Activated CD4-positive, alpha-beta T cell treated with anti-CD3 and anti-CD28 coated beads, Interleukin-2, amount 50 U/mL, for 1 hour (primary cell): ENCODE measurements at regions not wholly inside any gene's neighbourhood (a gene's known extent, or its start where the extent isn't known, plus 50 kb on each side); places are given as distances from the start of the nearest gene placed in this dataset.

Experiments used
- DNase-seq: peaks from one replicate; pipeline ENCODE4 v3.0.0-alpha.2; 2020

- no peak for DNase-seq
Measured at GRCh38 chr9:107647141-107647540, 157.6 kb upstream of the KLF4 start.

- DNase-seq = no peak
Measured at GRCh38 chr9:107645464-107645833, 155.9 kb upstream of the KLF4 start.

- DNase-seq = no peak
Measured at GRCh38 chr9:107644733-107645463, 155.3 kb upstream of the KLF4 start.

GRCh38 chr9:107639426-107639825 lies 149.9 kb upstream of the KLF4 start:
- no peak for DNase-seq

GRCh38 chr9:107638521-107639310 lies 149.1 kb upstream of the KLF4 start:
- no peak for DNase-seq

- no peak for DNase-seq
Measured at GRCh38 chr9:107637421-107638420, 148.2 kb upstream of the KLF4 start.

- DNase-seq = no peak
Measured at GRCh38 chr9:107636571-107637381, 147.2 kb upstream of the KLF4 start.

GRCh38 chr9:107635803-107636174 lies 146.2 kb upstream of the KLF4 start:
- DNase-seq = no peak

GRCh38 chr9:107635101-107635802 lies 145.7 kb upstream of the KLF4 start:
- no peak for DNase-seq

GRCh38 chr9:107633406-107633805 lies 143.8 kb upstream of the KLF4 start:
- DNase-seq = no peak

- no peak for DNase-seq
Measured at GRCh38 chr9:107632661-107633060, 143.1 kb upstream of the KLF4 start.

GRCh38 chr9:107632216-107632615 lies 142.6 kb upstream of the KLF4 start:
- no peak for DNase-seq

- DNase-seq = no peak
Measured at GRCh38 chr9:107631788-107632187, 142.2 kb upstream of the KLF4 start.

GRCh38 chr9:107630156-107630555 lies 140.6 kb upstream of the KLF4 start:
- no peak for DNase-seq

GRCh38 chr9:107628444-107628843 lies 138.9 kb upstream of the KLF4 start:
- no peak for DNase-seq

- DNase-seq = no peak
Measured at GRCh38 chr9:107627781-107628180, 138.2 kb upstream of the KLF4 start.

- no peak for DNase-seq
Measured at GRCh38 chr9:107626118-107626517, 136.5 kb upstream of the KLF4 start.

GRCh38 chr9:107625383-107625984 lies 135.9 kb upstream of the KLF4 start:
- DNase-seq = no peak

- no peak for DNase-seq
Measured at GRCh38 chr9:107624234-107624948, 134.8 kb upstream of the KLF4 start.

- no peak for DNase-seq
Measured at GRCh38 chr9:107621436-107621835, 131.9 kb upstream of the KLF4 start.

- no peak for DNase-seq
Measured at GRCh38 chr9:107620801-107621200, 131.2 kb upstream of the KLF4 start.
